Breast epithelium (tissue), 4 donors: ENCODE measurements at regions not wholly inside any gene's neighbourhood (a gene's known extent, or its start where the extent isn't known, plus 50 kb on each side); places are given as distances from the start of the nearest gene placed in this dataset.

Experiments
- DNase-seq, 2 donors: peaks; one replicate each; pipeline ENCODE4 v3.0.0-alpha.2; 2019; ENCODE audit warnings: low spot score in 2 of 2
- H3K27ac ChIP-seq, 2 donors: fragments of 200-600 bp; sonication (generic) in 1 of 2; one replicate each; pipeline ENCODE4 v1.5.1; 2016 to 2019; ENCODE audit warnings: mild to moderate bottlenecking in 1 of 2
- H3K27me3 ChIP-seq, 2 donors: fragments of 200-600 bp; sonication (generic) in 1 of 2; one replicate each; pipeline versions ENCODE4 v1.5.1 to v1.6.0; 2017 to 2019; ENCODE audit warnings: control low read depth in 1 of 2, mild to moderate bottlenecking in 1 of 2
- H3K36me3 ChIP-seq: fragments of 200-600 bp; one replicate; pipeline ENCODE4 v1.5.1; 2019
- H3K4me1 ChIP-seq, 2 donors: fragments of 200-600 bp; sonication (generic); one replicate each; pipeline ENCODE4 v1.5.1; 2016 to 2019; ENCODE audit warnings: control low read depth in 1 of 2
- H3K4me3 ChIP-seq, 3 donors: fragments of 200-600 bp; sonication (generic); 1 replicate in 2 of 3; 2 replicates in 1 of 3; pipeline ENCODE4 v1.5.1; 2016 to 2019; ENCODE audit warnings: mild to moderate bottlenecking in 3 of 3, moderate library complexity in 2 of 3
- H3K9me3 ChIP-seq, 2 donors: fragments of 200-600 bp; sonication (generic) in 1 of 2; one replicate each; pipeline ENCODE4 v1.5.1; 2016 to 2019; ENCODE audit warnings: control low read depth in 1 of 2
- CTCF ChIP-seq, 3 donors: fragments of 450-650 bp; IDR thresholded peaks; one replicate each; pipeline ENCODE4 v1.5.1; 2016 to 2017; ENCODE audit warnings: antibody characterized with exemption in 3 of 3, mild to moderate bottlenecking in 3 of 3, moderate library complexity in 3 of 3
- POLR2A ChIP-seq: fragments of 450-650 bp; IDR thresholded peaks from one replicate; pipeline ENCODE4 v1.6.1; 2016; ENCODE audit warnings: antibody characterized with exemption, mild to moderate bottlenecking, moderate library complexity
- POLR2AphosphoS5 ChIP-seq, 3 donors: sonication (generic); formaldehyde crosslinking; IDR thresholded peaks; one replicate each; pipeline ENCODE4 v1.6.1; 2017; ENCODE audit warnings: antibody characterized with exemption in 3 of 3
- intact Hi-C: fragments of 100-400 bp; cut with DNase I; formaldehyde crosslinking; loops from one replicate; pipeline ENCODE4 v1.15.1; 2023; ENCODE audit warnings: low total_unique reads

DNA sequence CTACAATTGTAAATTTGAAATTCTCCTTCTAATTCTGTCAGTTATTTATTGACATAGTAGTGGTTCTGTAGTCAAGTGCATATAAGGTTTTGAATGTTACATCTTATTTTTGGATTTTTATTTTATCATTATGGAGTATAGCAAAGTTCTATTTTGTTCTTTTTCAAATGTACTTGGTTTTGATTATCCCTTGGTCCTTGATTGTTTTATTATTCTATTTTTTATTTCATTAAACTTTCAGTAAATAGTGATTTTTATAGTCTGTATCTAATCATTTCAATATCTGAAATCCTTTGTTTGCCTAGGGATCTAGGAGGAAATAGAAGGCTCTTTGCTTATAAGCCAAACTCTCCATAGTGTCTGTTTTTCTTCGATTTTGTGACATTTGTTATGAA lies 87.8 kb downstream of the HFE start:
- Histone ChIP-seq H3K36me3 (no peaks in the 10 kb centered on the region), H3K27me3 (no peaks in the 10 kb centered on the region), H3K4me3 (no peak overlapping the region), H3K9me3 (no peaks in the 10 kb centered on the region), H3K27ac (no peak overlapping the region), H3K4me1 (no peaks in the 10 kb centered on the region)
- TF ChIP-seq CTCF (IDR thresholded peaks at IDR 0.05) (no peak), POLR2AphosphoS5 (IDR thresholded peaks at IDR 0.05) (no peak), POLR2A (no peak)
- intact Hi-C loops: no loop called here
- no peak for DNase-seq

GRCh38 chr6:26175428-26176181 lies 88.4 kb downstream of the HFE start:
- intact Hi-C loops: no loop called here
- Histone ChIP-seq H3K36me3 (no peaks in the 10 kb centered on the region), H3K9me3 (no peaks in the 10 kb centered on the region), H3K27ac (no peak overlapping the region), H3K27me3 (no peaks in the 10 kb centered on the region), H3K4me1 (no peaks in the 10 kb centered on the region), H3K4me3 (no peak overlapping the region)
- DNase-seq: no peak
- TF ChIP-seq CTCF (IDR thresholded peaks at IDR 0.05): peak in 2 of 3 donors; percentile 38 to 45
- TF ChIP-seq POLR2AphosphoS5 (IDR thresholded peaks at IDR 0.05): no peak

GRCh38 chr6:26179675-26180074 lies 92.4 kb downstream of the HFE start:
- TF ChIP-seq POLR2A (no peak), POLR2AphosphoS5 (IDR thresholded peaks at IDR 0.05) (no peak), CTCF (IDR thresholded peaks at IDR 0.05) (no peak)
- H3K9me3 ChIP-seq: no peaks in the 10 kb centered on the region
- no peaks in the 10 kb centered on the region for H3K27me3 ChIP-seq
- no peak overlapping the region for H3K4me3 ChIP-seq
- H3K4me1 ChIP-seq: no peaks in the 10 kb centered on the region
- DNase-seq: no peak
- intact Hi-C loops: no loop called here
- H3K36me3 ChIP-seq: no peaks in the 10 kb centered on the region
- H3K27ac ChIP-seq: no peak overlapping the region

- no peak overlapping the region for H3K4me3 ChIP-seq
- no peak for DNase-seq
- no peaks in the 10 kb centered on the region for H3K36me3 ChIP-seq
- intact Hi-C loops: no loop called here
- no peaks in the 10 kb centered on the region for H3K4me1 ChIP-seq
- H3K27me3 ChIP-seq: no peaks in the 10 kb centered on the region
- no peaks in the 10 kb centered on the region for H3K9me3 ChIP-seq
- no peak for TF ChIP-seq POLR2A
- no peak overlapping the region for H3K27ac ChIP-seq
Observed at GRCh38 chr6:26180346-26180745, 93.1 kb downstream of the HFE start.

- no peaks in the 10 kb centered on the region for H3K27me3 ChIP-seq
- H3K4me1 ChIP-seq: no peaks in the 10 kb centered on the region
- H3K4me3 ChIP-seq: peak overlapping the region; percentile 39 to 69 (median 54)
- no peaks in the 10 kb centered on the region for H3K9me3 ChIP-seq
- no peak for TF ChIP-seq CTCF (IDR thresholded peaks at IDR 0.05)
- no peak for TF ChIP-seq POLR2AphosphoS5 (IDR thresholded peaks at IDR 0.05)
- no peak for TF ChIP-seq POLR2A
- no peaks in the 10 kb centered on the region for H3K36me3 ChIP-seq
- intact Hi-C loops: no loop called here
- H3K27ac ChIP-seq: peak overlapping the region; percentile 29 to 72
- DNase-seq: peak in 1 of 2 donors; percentile 17
Observed at GRCh38 chr6:26183237-26183580, 96.0 kb downstream of the HFE start.
